ENCODE measurements at regions not wholly inside any gene's neighbourhood (a gene's known extent, or its start where the extent isn't known, plus 50 kb on each side); places are given as distances from the start of the nearest gene placed in this dataset.

DNA sequence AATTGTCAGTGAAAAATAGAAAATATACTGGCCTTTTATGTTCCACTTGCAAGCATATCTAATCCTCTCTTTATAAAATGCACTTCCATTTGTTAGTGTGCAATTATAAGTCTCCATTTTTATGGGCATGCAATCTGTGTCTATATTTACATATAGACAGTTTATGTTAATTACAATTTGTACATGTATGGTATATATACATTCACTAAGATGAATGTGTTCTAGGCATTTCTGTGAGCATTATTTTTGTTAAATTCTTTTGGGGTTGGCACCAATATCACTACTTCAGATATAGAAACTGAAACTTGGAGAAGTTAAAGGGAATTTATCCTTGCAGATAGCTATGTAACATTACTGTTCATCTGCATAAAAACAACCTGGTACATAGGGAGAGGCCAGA is 470.8 kb upstream of the LMO3 start:
- ChIA-PET CTCF (no interaction called here), POLR2A (no interaction called here)
- no peaks in the 10 kb centered on the region for H3K9me3 Mint-ChIP-seq
- no peak for DNase-seq (ENCODE audit: low spot score)
- ATAC-seq, result no peak
- H3K27ac Mint-ChIP-seq, result no peak overlapping the region
- H3K4me1 Mint-ChIP-seq, result peaks cover 13% of the 10 kb centered on the region
- H3K4me3 Mint-ChIP-seq, result no peak overlapping the region
- H3K27me3 Mint-ChIP-seq (ENCODE audit: low read depth), result no peaks in the 10 kb centered on the region
- TF ChIP-seq CREB1 (CRISPR knock-in tag; IDR thresholded peaks at IDR 0.05) (no peak), CREM (CRISPR knock-in tag; IDR thresholded peaks at IDR 0.05) (no peak), ZBTB21 (CRISPR knock-in tag; IDR thresholded peaks at IDR 0.05; ENCODE audit: borderline replicate concordance) (no peak), FOXK1 (CRISPR knock-in tag; IDR thresholded peaks at IDR 0.05) (no peak), ZNF317 (CRISPR knock-in tag; IDR thresholded peaks at IDR 0.05; ENCODE audit: borderline replicate concordance, low read depth) (no peak), ETV6 (CRISPR knock-in tag; IDR thresholded peaks at IDR 0.05) (no peak), MXD4 (CRISPR knock-in tag; IDR thresholded peaks at IDR 0.05; ENCODE audit: borderline replicate concordance) (no peak)
- TF ChIP-seq, protein P1, sequence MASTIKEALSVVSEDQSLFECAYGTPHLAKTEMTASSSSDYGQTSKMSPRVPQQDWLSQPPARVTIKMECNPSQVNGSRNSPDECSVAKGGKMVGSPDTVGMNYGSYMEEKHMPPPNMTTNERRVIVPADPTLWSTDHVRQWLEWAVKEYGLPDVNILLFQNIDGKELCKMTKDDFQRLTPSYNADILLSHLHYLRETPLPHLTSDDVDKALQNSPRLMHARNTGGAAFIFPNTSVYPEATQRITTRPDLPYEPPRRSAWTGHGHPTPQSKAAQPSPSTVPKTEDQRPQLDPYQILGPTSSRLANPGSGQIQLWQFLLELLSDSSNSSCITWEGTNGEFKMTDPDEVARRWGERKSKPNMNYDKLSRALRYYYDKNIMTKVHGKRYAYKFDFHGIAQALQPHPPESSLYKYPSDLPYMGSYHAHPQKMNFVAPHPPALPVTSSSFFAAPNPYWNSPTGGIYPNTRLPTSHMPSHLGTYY (CRISPR knock-in tag; IDR thresholded peaks at IDR 0.05), result no peak
- H3K36me3 Mint-ChIP-seq, result no peaks in the 10 kb centered on the region

DNA sequence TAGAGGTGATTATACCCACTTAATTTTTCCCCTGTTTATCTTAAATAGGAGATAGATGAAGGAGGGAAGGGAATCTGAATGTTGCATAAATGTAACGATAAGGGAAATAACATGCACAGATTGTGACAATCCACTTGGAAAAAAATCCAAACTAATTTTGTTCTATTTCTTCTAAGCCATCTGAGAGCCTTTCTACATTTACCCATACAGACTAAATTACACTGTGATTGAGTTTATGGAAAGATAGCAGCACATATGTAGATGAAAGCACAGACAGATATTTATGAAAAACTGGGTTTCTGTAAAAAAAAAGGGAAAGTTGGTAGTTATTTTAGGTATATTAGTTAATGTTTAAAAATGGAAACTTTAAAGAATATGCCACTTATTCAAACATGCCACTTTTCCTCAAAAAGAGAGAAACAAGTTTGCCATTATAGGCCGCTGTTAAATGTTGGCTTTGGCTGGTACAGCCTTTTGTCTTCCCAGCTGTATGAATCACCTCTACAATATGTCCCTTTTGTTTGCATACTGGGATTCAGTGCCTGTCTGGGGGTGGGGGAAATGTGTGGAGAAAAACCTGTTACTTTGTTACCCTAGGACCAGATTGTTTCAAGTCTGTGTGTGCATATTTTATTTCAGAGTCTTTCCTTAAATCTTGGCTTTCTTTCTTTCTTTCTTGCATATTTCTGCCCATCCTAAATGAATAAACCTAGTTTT is 470.2 kb upstream of the LMO3 start:
- Mint-ChIP-seq H3K27me3 (ENCODE audit: low read depth) (no peaks in the 10 kb centered on the region), H3K4me1 (peaks cover 13% of the 10 kb centered on the region), H3K27ac (no peak overlapping the region), H3K9me3 (no peaks in the 10 kb centered on the region), H3K36me3 (no peaks in the 10 kb centered on the region), H3K4me3 (no peak overlapping the region)
- ATAC-seq (peak; percentile 36; the same call in 1 of the 2 replicates), DNase-seq (ENCODE audit: low spot score) (no peak)
- POLR2A ChIA-PET, result no interaction called here
- no peak for TF ChIP-seq ELF4 (CRISPR knock-in tag; IDR thresholded peaks at IDR 0.05; ENCODE audit: low read depth)
- TF ChIP-seq, protein P2, sequence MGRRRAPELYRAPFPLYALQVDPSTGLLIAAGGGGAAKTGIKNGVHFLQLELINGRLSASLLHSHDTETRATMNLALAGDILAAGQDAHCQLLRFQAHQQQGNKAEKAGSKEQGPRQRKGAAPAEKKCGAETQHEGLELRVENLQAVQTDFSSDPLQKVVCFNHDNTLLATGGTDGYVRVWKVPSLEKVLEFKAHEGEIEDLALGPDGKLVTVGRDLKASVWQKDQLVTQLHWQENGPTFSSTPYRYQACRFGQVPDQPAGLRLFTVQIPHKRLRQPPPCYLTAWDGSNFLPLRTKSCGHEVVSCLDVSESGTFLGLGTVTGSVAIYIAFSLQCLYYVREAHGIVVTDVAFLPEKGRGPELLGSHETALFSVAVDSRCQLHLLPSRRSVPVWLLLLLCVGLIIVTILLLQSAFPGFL (CRISPR knock-in tag; IDR thresholded peaks at IDR 0.05; ENCODE audit: borderline replicate concordance), result no peak
- TF ChIP-seq ZNF396 (CRISPR knock-in tag; IDR thresholded peaks at IDR 0.05; ENCODE audit: borderline replicate concordance), result no peak
- TF ChIP-seq ZNF232 (CRISPR knock-in tag; IDR thresholded peaks at IDR 0.05), result no peak
- TF ChIP-seq, protein P3, sequence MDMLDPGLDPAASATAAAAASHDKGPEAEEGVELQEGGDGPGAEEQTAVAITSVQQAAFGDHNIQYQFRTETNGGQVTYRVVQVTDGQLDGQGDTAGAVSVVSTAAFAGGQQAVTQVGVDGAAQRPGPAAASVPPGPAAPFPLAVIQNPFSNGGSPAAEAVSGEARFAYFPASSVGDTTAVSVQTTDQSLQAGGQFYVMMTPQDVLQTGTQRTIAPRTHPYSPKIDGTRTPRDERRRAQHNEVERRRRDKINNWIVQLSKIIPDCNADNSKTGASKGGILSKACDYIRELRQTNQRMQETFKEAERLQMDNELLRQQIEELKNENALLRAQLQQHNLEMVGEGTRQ (CRISPR knock-in tag; IDR thresholded peaks at IDR 0.05), result no peak
- TF ChIP-seq GRHL2 (CRISPR knock-in tag; IDR thresholded peaks at IDR 0.05; ENCODE audit: insufficient replicate concordance, severe bottlenecking), result no peak
- TF ChIP-seq, protein P4, sequence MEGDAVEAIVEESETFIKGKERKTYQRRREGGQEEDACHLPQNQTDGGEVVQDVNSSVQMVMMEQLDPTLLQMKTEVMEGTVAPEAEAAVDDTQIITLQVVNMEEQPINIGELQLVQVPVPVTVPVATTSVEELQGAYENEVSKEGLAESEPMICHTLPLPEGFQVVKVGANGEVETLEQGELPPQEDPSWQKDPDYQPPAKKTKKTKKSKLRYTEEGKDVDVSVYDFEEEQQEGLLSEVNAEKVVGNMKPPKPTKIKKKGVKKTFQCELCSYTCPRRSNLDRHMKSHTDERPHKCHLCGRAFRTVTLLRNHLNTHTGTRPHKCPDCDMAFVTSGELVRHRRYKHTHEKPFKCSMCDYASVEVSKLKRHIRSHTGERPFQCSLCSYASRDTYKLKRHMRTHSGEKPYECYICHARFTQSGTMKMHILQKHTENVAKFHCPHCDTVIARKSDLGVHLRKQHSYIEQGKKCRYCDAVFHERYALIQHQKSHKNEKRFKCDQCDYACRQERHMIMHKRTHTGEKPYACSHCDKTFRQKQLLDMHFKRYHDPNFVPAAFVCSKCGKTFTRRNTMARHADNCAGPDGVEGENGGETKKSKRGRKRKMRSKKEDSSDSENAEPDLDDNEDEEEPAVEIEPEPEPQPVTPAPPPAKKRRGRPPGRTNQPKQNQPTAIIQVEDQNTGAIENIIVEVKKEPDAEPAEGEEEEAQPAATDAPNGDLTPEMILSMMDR (IDR thresholded peaks at IDR 0.05), result no peak
- no peak for TF ChIP-seq TEAD4 (CRISPR knock-in tag; IDR thresholded peaks at IDR 0.05)
- no peak for TF ChIP-seq NFATC4 (CRISPR knock-in tag; IDR thresholded peaks at IDR 0.05)
- TF ChIP-seq SOX15 (CRISPR knock-in tag; IDR thresholded peaks at IDR 0.05), result no peak
- no peak for TF ChIP-seq GABPB1 (CRISPR knock-in tag; IDR thresholded peaks at IDR 0.05)
- CTCF ChIA-PET, result no interaction called here

DNA sequence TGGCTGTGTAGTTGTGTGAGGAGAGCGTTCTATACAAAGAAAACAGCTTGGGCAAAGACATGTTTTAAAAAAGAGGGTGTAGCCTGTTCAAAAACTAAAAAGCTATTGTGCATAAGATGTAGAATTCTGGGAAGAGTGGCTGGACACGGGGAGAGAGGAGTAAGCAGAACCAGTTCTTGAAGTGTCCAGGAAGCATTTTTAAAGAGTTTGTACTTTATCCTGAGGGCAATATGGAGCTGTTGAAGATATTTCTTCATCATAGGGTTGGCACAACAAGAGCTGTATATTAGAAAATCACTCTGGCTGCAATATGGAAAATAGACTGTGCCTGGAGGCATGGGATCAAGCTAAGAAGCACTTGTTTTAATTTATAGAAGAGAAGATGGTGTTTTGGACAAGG is 458.9 kb upstream of the LMO3 start:
- no peaks in the 10 kb centered on the region; the same call in 1 of the 2 replicates for H3K4me1 Mint-ChIP-seq
- no peak for TF ChIP-seq NR1H2 (CRISPR knock-in tag; IDR thresholded peaks at IDR 0.05)
- no peak for TF ChIP-seq NR2C2 (CRISPR knock-in tag; IDR thresholded peaks at IDR 0.05)
- no peak for TF ChIP-seq FOXJ3 (CRISPR knock-in tag; IDR thresholded peaks at IDR 0.05; ENCODE audit: borderline replicate concordance)
- TF ChIP-seq HMGA2 (CRISPR knock-in tag; IDR thresholded peaks at IDR 0.05), result no peak
- no peak for TF ChIP-seq PRRX2 (CRISPR knock-in tag; IDR thresholded peaks at IDR 0.05)
- TF ChIP-seq OVOL2 (CRISPR knock-in tag; IDR thresholded peaks at IDR 0.05; ENCODE audit: borderline replicate concordance), result no peak
- no peak for TF ChIP-seq GTF2I (CRISPR knock-in tag; conservative IDR thresholded peaks at IDR 0.05)
- TF ChIP-seq, protein P4 (IDR thresholded peaks at IDR 0.05), result no peak
- no peak for TF ChIP-seq NFATC4 (CRISPR knock-in tag; IDR thresholded peaks at IDR 0.05)

More for the DNA sequence above, 458.9 kb upstream of the LMO3 start:
- CTCF ChIA-PET, result no interaction called here
- Mint-ChIP-seq H3K9me3 (no peaks in the 10 kb centered on the region), H3K4me3 (no peak overlapping the region), H3K27ac (no peak overlapping the region), H3K27me3 (ENCODE audit: low read depth) (no peaks in the 10 kb centered on the region), H3K36me3 (no peaks in the 10 kb centered on the region)
- ATAC-seq (no peak), DNase-seq (ENCODE audit: low spot score) (no peak)
- POLR2A ChIA-PET, result no interaction called here
